Chondrocyte (in vitro differentiated cells): ENCODE measurements at regions not wholly inside any gene's neighbourhood (a gene's known extent, or its start where the extent isn't known, plus 50 kb on each side); places are given as distances from the start of the nearest gene placed in this dataset.
"Not testable (repeated sequence)": the region's sequence is repeated elsewhere in the genome, so short reads cannot be mapped to it uniquely, and the experiment has no call there.

ENCODE experiments used
- DNase-seq: peaks from one replicate; pipeline ENCODE4 v3.0.0; 2021; ENCODE audit warnings: mixed read lengths, low spot score
- H3K27ac Mint-ChIP-seq: one replicate; pipeline ENCODE4 v1.8.0; 2021; ENCODE audit warnings: mild to moderate bottlenecking, moderate library complexity, mixed read lengths; ENCODE audit not compliant: unreplicated experiment
- H3K27me3 Mint-ChIP-seq: 2 replicates; pipeline ENCODE4 v1.8.0; 2021; ENCODE audit warnings: low read depth, mixed read lengths
- H3K36me3 Mint-ChIP-seq: 2 replicates; pipeline ENCODE4 v1.8.0; 2021; ENCODE audit warnings: low read depth, mixed read lengths
- H3K4me1 Mint-ChIP-seq: 2 replicates; pipeline ENCODE4 v1.8.0; 2021; ENCODE audit warnings: low read depth, mild to moderate bottlenecking, mixed read lengths
- H3K4me3 Mint-ChIP-seq: one replicate; pipeline ENCODE4 v1.8.0; 2021; ENCODE audit warnings: mild to moderate bottlenecking, moderate library complexity, mixed read lengths; ENCODE audit not compliant: unreplicated experiment
- H3K9me3 Mint-ChIP-seq: 2 replicates; pipeline ENCODE4 v1.8.0; 2021; ENCODE audit warnings: low read depth, mixed read lengths
- TF ChIP-seq, protein P1 (sequence below): fragments of 200-600 bp; sonication (generic); IDR thresholded peaks from 2 replicates; pipeline ENCODE4 v1.5.0; 2021; ENCODE audit warnings: antibody characterized with exemption, mild to moderate bottlenecking, moderate library complexity

DNA sequence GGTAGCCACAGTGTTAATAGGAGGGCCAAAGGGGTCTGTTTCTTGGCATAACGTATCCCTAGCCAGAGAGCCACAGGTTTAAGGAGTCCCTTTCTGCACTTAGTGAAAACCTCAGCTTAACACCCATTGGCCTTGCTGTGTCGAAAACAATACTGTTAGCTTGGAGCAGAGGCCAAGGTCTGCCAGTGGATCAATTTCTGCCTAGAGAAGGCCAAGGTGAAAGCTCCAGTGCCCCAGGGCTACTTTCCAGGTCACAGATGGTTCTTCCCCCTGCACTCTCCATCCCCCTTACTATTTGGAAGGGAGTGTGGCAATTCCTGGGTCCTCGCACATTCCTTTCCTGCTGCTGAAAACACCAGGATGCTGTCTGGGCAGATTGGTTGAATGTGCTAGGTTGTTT, 74.8 kb upstream of the TNP1 start:
- Mint-ChIP-seq H3K27me3 (no peaks in the 10 kb centered on the region), H3K27ac (no peak overlapping the region), H3K9me3 (no peaks in the 10 kb centered on the region), H3K36me3 (peaks cover 4% of the 10 kb centered on the region), H3K4me3 (no peak overlapping the region), H3K4me1 (peaks cover 11% of the 10 kb centered on the region)
- DNase-seq: no peak
- TF ChIP-seq, protein P1, sequence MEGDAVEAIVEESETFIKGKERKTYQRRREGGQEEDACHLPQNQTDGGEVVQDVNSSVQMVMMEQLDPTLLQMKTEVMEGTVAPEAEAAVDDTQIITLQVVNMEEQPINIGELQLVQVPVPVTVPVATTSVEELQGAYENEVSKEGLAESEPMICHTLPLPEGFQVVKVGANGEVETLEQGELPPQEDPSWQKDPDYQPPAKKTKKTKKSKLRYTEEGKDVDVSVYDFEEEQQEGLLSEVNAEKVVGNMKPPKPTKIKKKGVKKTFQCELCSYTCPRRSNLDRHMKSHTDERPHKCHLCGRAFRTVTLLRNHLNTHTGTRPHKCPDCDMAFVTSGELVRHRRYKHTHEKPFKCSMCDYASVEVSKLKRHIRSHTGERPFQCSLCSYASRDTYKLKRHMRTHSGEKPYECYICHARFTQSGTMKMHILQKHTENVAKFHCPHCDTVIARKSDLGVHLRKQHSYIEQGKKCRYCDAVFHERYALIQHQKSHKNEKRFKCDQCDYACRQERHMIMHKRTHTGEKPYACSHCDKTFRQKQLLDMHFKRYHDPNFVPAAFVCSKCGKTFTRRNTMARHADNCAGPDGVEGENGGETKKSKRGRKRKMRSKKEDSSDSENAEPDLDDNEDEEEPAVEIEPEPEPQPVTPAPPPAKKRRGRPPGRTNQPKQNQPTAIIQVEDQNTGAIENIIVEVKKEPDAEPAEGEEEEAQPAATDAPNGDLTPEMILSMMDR: no peak

DNA sequence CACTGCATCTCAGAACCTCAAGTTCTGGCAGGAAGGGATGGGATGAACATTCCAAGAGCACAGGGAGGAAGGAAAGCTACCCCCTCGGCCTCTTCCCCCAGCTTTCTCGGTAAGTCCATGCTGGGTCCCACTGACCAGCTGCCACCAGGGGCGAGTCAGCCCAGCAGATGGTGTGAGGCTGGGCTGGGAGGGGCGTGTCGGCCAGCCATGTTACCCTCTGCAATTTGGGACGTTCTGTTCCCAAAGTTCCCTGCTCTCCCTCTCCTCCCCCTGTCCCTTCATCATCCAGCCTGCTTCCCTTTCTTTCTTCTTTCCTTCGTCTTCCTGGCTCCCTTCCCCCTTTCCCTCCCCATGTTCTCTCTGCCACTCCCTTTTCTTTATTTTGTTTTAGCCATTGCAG, 74.3 kb upstream of the TNP1 start:
- TF ChIP-seq, protein P1: no peak
- DNase-seq: no peak
- no peak overlapping the region for H3K4me3 Mint-ChIP-seq
- H3K27me3 Mint-ChIP-seq: no peaks in the 10 kb centered on the region
- peaks cover 11% of the 10 kb centered on the region for H3K4me1 Mint-ChIP-seq
- H3K27ac Mint-ChIP-seq: no peak overlapping the region
- peaks cover 4% of the 10 kb centered on the region for H3K36me3 Mint-ChIP-seq
- no peaks in the 10 kb centered on the region for H3K9me3 Mint-ChIP-seq

DNA sequence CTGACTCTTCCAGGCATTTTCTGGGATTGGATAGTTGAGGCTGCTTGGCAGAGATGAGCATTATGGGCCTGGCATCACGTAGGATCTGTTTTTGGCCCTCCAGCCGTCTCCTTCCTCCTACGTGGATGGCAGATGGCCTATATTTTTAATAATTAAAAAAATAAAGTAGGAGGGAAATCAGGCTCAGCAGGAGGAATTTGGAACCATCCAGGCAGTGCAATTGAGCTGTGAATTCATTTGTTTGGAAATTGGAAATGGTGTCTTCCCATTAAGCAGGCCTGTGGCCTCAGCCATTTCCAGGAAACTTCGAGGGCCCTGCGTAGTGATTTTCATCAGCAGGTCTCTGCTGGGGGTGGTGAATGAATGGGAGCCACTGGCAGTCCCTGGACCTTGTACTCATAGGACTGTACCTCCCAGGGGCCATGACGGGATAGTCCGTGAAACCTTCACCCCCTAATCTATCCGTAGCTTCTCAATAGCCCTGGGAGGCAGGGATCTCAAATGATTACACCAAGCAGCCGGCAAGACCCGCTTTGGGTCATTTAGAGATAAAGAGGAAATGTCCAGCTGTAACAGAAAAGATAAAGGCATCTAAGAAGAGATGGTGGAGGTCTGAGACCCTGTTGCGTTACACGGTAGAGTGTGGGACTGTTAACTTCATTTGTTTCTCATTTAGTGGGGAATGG, 73.1 kb upstream of the TNP1 start:
- H3K9me3 Mint-ChIP-seq: no peaks in the 10 kb centered on the region
- TF ChIP-seq, protein P1: no peak
- no peak for DNase-seq
- H3K36me3 Mint-ChIP-seq: peaks cover 1% of the 10 kb centered on the region
- no peak overlapping the region for H3K27ac Mint-ChIP-seq
- H3K4me1 Mint-ChIP-seq: peaks cover 11% of the 10 kb centered on the region
- no peaks in the 10 kb centered on the region for H3K27me3 Mint-ChIP-seq
- no peak overlapping the region for H3K4me3 Mint-ChIP-seq

DNA sequence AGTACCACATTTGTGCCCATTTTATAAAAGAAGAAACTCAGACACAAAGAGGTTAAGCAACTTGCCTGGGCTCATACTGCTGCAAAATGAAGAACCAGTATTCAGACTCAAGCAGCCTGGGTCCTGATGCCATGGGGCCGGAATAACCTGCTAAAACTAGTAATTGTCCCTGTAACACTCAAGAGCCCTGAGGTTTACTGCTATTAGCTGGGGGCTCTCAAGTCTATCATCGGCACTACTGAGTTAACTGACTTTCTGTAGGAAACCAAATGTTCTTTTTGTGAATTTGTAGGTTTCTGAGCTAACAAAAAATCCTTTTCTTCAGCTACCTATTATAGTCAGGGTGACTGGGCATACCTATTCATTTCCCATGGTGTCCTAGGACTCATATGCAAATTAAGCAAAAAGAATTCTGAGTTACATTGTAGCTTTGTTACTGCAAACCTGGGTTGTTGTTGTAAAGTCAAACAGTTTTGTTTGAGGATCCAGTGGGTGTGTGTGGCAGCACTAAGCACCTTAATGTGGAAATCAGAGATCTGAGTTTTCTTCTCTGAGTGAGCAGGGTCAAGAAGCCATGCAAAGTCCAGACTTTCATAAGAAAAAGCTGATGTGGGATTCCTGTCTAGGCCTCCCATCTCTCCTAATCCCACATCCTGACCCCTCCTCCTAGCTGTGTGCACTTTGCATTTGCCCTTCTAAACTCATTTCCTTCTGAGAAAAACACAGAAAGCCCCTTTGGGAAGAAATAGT, 72.4 kb upstream of the TNP1 start:
- Mint-ChIP-seq H3K4me1 (peaks cover 9% of the 10 kb centered on the region), H3K36me3 (peaks cover 1% of the 10 kb centered on the region), H3K27ac (no peak overlapping the region), H3K4me3 (no peak overlapping the region), H3K27me3 (peaks cover 3% of the 10 kb centered on the region), H3K9me3 (no peaks in the 10 kb centered on the region)
- DNase-seq: no peak
- TF ChIP-seq, protein P1: no peak

DNA sequence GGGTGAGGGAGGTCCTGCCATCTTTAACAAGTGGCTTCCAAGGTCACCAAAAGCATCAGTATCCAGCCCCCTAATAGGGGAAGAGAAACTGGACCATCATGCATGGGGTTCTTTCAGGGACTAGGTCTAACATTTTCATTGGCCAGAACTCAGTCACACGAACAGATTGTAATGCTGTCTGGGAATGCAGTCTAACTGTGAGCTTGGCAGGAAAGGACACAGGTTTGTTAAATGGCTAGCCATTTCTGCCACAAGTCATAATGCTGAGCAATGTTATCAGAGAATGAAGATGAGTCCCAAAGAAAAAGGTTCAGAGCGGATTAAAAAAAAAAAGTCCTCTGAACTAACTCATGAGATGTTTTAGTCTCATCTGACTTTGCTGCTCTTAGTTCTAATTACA, 70.9 kb upstream of the TNP1 start:
- Mint-ChIP-seq H3K9me3 (no peaks in the 10 kb centered on the region), H3K4me1 (no peaks in the 10 kb centered on the region), H3K27me3 (peaks cover 3% of the 10 kb centered on the region), H3K4me3 (no peak overlapping the region), H3K27ac (no peak overlapping the region), H3K36me3 (peaks cover 1% of the 10 kb centered on the region)
- TF ChIP-seq, protein P1: no peak
- DNase-seq: no peak

DNA sequence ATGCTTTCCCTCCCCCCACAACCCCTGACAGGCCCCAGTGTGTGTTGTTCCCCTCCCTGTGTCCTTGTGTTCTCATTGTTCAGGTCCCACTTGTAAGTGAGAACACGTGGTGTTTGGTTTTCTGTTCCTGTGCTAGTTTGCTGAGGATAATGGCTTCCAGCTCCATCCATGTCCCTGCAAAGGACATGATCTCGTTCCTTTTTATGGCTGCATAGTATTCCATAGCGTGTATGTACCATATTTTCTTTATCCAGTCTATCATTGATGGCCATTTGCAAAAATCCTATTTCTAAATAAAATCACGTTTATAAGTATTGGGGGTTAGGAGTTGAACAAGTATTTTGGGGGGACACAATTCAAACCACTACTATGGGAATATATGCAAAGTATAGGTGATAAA, 69.5 kb upstream of the TNP1 start:
- DNase-seq, H3K27me3 Mint-ChIP-seq, H3K27ac Mint-ChIP-seq, H3K36me3 Mint-ChIP-seq, H3K9me3 Mint-ChIP-seq, H3K4me1 Mint-ChIP-seq, H3K4me3 Mint-ChIP-seq: not testable (repeated sequence)
